NOMO-1 (cell line): ENCODE measurements at regions not wholly inside any gene's neighbourhood (a gene's known extent, or its start where the extent isn't known, plus 50 kb on each side); places are given as distances from the start of the nearest gene placed in this dataset.
A peak's percentile ranks its signal among the peaks of the same experiment; 100 is the strongest.
"Not testable (repeated sequence)": the region's sequence is repeated elsewhere in the genome, so short reads cannot be mapped to it uniquely, and the experiment has no call there.

Experiments used
- DNase-seq, 2 experiments: peaks; one replicate each; lab custom pipeline; 2025; ENCODE audit not compliant: unreplicated experiment in 2 of 2; lab: John Stamatoyannopoulos, UW

DNA sequence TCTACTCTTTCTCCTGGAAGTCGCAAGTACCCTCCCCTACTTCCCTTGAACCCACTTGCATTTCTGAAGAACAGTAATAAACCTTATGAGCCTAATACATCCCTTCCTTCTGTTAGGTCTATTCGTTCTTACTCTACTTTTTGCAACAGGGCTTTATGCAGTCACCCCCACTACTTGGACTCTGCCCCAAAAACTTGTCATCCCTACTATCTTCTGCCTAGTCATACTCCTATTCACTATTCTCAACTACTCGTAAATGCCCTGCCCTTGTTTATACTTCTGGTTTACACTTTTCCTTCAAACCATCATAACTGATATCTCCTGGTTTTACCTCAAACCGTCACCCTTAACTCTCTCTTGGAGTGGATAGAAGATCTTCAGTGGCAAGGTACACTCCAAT, 55.2 kb upstream of the SLIT2 start:
- no peak for DNase-seq

DNA sequence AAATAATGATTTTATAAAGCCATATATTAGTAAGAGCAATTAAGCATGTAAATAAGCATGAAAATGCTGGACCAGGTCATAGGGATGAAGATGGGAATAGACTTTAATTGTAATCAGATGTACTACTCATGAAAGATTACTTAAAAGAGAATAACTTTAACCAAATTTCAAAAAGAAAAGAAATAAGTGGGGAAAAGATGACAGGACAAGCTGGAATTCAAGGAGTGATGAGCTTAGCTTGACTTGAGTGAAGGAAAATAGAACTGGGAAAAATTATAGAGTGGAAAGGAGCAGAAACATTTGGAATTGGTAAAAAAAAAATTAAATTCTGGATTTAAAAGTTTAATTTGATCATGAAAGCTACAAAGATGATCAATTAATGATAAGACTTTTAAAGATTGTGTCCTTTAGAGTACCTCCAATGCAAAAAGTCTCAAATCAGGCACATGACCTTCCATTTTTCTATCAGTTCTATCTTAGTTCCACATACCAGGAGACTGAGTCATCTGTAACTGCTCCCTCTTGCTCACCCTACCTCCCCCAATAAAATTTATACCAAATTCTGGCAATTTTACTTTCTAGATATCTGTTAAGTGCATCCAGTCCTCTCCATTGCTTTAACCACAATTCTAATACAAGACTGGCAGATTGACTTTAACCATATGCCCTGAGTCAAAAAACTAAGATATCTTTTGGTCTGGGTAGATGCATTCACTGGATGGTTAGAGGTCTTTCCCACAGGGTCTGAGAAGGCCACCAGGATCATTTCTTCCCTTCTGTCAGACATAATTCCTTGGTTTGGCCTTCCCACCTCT, 56.4 kb upstream of the SLIT2 start:
- DNase-seq, result no peak

- DNase-seq, result peak; percentile 56 to 84
These were observed 57.3 kb upstream of the SLIT2 start for GRCh38 chr4:20194123-20195013.

DNA sequence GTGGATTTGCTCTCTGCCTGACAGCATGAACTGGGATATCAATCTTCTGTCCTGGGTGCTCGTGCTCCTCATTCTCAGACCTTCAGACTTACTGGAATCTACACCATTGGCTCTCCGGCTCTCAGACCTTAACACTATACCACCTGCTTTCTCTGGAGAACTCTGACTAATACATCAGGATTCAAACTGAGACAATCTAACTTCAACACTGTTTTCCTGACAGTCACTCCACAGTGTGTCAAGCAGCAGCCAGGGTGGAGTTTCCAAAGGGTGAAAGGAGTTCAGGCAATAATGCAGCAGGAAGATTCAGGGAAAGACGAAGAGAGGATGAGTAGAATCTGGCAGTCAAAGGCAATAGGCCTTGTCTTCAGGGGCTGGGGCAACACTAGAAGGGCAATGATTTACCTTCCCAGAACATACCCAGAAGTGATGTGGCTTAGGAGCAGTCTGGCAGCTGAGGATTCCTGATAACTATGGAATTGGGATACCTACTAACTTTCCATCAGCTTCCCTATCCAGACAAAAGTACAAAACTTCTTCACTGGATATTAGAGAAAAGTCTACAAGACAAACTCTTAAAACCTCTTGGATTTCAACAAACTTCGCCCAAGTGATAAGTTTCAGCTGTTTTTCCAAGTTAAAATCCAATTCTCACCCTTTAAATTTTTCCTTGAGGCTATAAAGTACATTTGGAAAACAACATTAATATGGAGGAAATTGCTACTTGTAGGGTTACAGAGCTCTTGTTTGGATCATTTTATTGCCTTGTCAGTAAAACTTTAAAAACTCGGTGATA, 58.4 kb upstream of the SLIT2 start:
- DNase-seq, result no peak

- DNase-seq, result no peak
These were observed 59.0 kb upstream of the SLIT2 start for GRCh38 chr4:20192736-20193135.

DNA sequence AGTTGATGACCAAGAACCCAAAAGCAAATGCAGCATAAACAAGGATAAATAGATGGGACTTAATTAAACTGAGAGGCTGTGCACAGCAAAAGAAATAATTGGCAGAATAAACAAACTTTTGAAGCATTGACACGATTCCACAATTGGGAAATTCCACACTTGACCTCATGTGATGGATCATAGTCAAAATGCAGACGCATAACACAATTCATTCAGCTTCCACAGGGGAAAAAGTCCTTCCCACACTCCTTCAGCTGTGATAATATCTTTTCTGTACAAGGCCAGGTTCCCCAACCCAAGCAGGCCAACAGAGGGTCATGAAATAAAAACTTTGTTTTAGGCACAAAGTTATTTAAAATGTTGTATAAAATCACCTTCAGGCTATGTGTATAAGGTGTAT, 66.6 kb upstream of the SLIT2 start:
- no peak for DNase-seq

DNA sequence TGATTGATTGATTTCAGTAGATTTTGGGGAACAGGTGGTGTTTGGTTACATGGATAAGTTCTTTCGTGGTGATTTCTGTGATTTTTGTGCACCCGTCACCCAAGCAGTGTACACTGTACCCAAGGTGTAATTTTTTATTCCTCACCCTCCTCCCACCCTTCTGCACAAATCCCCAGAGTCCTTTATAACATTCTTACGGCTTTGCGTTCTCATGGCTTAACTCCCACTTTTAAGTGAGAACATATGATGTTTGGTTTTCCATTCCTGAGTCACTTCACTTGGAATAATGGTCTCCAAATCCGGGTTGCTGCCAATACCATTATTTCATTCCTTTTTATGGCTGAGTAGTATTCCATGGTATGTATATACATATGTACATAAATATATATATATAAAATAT, 68.6 kb upstream of the SLIT2 start:
- DNase-seq, result not testable (repeated sequence)

DNA sequence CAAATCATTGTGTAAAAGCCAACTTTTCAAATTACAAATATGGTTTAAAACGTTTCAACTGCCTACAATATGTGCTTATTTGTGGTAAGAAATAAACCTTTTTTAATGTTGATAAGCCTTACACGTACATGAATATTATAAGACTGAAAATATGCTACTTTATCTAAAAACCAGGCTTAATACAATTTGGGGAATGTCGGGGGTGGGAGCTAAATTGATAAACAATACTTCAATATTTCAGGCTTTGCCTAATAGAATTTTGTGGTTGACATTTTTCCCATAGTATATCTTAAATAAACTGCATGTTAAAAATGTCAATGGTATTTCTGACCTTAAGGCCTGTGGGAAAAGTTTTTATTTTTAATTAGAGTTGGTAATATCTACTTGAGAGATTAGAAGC, 69.8 kb upstream of the SLIT2 start:
- no peak for DNase-seq

- no peak for DNase-seq
These were observed 71.2 kb upstream of the SLIT2 start for GRCh38 chr4:20180509-20180908.

GRCh38 chr4:20178902-20179576, 72.7 kb upstream of the SLIT2 start:
- no peak for DNase-seq

GRCh38 chr4:20176881-20177280, 74.8 kb upstream of the SLIT2 start:
- DNase-seq, result no peak

DNA sequence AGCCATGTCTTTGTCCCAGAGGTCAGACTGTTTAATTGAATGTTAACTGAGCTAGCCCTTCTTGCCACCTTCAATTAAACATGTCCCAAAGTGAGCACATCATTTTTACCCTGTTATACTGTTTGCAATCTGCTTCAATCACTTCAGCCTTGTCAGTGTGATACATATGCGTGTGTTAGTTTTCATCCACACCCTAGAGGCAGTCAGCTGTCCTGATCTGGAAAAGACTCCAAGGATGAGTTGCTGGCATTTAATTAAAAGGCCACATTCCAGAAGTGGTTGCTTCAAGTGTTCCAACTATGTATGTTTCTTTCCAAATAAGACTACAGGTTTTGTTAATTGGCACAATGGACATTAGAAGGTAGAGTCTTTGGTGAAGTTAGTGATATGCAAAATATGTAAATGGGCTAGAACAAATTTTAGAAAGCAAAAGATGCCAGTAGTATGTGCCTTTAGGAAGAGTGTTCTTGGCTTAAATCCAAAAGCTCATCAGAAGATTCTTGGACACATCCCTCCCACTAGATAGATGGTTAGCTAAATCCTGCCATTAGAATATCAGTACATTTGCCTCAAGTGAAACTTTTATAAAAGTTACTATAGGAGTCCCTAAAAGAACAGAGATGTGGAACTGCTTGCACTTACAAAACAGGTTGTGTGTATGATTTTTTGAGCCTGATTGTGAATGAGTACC, 79.5 kb upstream of the SLIT2 start:
- DNase-seq, result no peak

DNA sequence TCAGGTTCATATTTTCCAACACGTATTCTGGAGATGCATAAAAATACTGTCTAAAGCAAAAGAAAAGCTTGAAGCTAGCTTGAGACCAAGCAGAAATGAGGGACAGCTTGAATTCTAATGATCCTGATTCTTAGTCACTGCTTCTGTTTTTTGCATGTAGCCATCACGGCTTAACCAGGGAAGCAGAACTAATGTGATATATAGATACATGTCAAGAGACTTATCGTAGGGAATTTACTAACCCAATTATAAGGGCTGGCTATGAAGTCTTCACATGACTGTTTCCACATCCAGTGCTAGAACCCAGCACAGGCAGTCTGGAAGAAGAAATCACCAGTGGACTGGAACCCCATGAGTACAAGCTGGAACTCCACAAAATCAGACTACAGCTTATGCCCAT, 85.2 kb upstream of the SLIT2 start:
- DNase-seq, result no peak

DNA sequence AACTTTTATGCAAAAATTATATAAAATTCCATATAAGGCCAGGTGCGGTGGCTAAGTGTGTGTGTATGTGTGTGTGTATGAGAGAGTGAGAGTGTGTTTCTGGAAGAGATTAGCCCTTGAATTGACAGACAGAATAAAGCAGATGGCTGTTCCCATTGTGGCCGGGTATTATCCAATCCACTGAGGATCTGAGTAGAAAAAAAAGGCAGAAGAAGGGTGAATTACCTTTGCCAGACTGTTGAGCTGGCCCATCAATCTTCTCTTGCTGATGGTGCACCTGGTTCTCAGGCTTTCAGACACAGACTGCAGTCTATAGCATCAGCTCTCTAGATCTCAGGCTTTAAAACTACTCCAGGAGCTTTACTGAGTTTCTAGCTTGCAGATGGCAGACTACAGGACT, 92.2 kb upstream of the SLIT2 start:
- DNase-seq, result no peak

DNA sequence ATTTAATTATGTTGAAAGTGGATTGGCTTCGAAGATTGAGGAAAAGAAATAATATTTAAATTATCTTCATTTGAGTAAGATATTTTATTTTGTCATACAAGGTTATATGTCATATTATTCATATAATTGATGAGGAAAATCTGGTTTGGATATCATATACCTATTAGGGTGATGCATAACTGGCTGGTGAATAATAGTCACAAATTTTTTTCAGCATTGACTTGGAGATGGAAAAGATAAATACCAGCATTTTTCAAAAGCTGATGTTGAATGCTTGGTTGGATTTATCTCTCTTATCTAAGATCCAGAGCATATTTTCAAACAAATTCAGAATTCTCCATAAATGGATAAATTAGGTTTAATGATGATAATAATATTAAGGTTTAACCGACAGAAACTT, 93.5 kb upstream of the SLIT2 start:
- DNase-seq, result no peak

GRCh38 chr4:20151436-20151835, 100.3 kb upstream of the SLIT2 start:
- DNase-seq, result no peak

GRCh38 chr4:20149143-20149542, 102.6 kb upstream of the SLIT2 start:
- DNase-seq, result not testable (repeated sequence)

- DNase-seq, result no peak
These were observed 114.5 kb upstream of the SLIT2 start for GRCh38 chr4:20137176-20137575.

- DNase-seq, result no peak
These were observed 124.1 kb upstream of the SLIT2 start for GRCh38 chr4:20127626-20128025.

GRCh38 chr4:20126906-20127305, 124.8 kb upstream of the SLIT2 start:
- no peak for DNase-seq
